Cardiac fibroblast (primary cell): ENCODE measurements at regions not wholly inside any gene's neighbourhood (a gene's known extent, or its start where the extent isn't known, plus 50 kb on each side); places are given as distances from the start of the nearest gene placed in this dataset.

Experiments
- DNase-seq, 2 donors: peaks; one replicate each; pipeline versions ENCODE4 v3.0.0 to v3.0.0-alpha.2; 2010; ENCODE audit warnings: low read depth in 2 of 2
- H3K4me3 ChIP-seq, 2 donors: replicated peaks in 1 of 2; 1 replicate in 1 of 2; 2 replicates in 1 of 2; pipeline ENCODE4 v1.5.1; 2011; ENCODE audit warnings: low read depth in 2 of 2, low read length in 2 of 2, mild to moderate bottlenecking in 2 of 2, moderate library complexity in 1 of 2
- TF ChIP-seq, protein P1 (sequence below): IDR thresholded peaks from one replicate; pipeline ENCODE4 v1.5.1; 2011; ENCODE audit warnings: low read depth, mild to moderate bottlenecking, low read length, inconsistent platforms

DNA sequence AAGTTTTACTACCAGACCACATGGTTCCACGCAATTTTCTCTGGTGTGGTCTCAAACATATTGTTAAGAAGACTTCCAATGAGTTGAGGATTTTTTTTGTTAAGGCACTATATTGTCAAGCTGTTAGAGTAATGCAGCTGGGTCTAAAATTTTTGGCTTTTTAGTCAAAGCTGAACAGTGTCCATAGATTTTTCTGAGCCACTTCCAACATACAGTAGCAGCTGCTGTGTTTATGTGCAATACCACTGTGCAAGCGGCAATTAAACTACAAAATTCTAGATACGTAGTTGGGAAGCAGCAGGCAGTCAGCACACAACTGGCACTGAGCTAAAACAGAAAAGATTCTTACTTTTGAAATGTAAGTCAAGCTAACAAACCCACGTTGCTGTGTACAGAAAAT lies 1551.1 kb upstream of the AGA start:
- no peak overlapping the region for H3K4me3 ChIP-seq
- no peak for DNase-seq

DNA sequence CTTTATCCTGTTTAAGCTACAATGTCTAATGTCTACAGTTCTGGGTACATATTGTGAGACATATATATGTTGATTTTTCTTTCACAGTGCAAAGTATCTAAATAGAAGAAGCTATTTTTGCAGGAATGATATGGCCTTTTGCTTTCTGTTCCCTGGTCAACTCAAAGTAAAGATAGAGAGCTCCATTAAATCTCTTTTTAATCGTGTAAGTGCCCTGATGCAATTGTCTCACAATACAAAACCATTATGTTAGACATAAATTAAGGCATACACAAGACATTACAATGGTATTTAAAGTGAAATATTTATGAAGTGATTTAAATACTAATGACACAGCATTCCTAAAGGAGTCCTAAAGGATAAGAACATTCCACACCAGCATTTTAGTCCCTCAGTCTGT lies 1559.7 kb upstream of the AGA start:
- no peak overlapping the region for H3K4me3 ChIP-seq
- TF ChIP-seq, protein P1, sequence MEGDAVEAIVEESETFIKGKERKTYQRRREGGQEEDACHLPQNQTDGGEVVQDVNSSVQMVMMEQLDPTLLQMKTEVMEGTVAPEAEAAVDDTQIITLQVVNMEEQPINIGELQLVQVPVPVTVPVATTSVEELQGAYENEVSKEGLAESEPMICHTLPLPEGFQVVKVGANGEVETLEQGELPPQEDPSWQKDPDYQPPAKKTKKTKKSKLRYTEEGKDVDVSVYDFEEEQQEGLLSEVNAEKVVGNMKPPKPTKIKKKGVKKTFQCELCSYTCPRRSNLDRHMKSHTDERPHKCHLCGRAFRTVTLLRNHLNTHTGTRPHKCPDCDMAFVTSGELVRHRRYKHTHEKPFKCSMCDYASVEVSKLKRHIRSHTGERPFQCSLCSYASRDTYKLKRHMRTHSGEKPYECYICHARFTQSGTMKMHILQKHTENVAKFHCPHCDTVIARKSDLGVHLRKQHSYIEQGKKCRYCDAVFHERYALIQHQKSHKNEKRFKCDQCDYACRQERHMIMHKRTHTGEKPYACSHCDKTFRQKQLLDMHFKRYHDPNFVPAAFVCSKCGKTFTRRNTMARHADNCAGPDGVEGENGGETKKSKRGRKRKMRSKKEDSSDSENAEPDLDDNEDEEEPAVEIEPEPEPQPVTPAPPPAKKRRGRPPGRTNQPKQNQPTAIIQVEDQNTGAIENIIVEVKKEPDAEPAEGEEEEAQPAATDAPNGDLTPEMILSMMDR = no peak
- no peak for DNase-seq

More for the DNA sequence above, 1551.1 kb upstream of the AGA start:
- TF ChIP-seq, protein P1 = no peak

DNA sequence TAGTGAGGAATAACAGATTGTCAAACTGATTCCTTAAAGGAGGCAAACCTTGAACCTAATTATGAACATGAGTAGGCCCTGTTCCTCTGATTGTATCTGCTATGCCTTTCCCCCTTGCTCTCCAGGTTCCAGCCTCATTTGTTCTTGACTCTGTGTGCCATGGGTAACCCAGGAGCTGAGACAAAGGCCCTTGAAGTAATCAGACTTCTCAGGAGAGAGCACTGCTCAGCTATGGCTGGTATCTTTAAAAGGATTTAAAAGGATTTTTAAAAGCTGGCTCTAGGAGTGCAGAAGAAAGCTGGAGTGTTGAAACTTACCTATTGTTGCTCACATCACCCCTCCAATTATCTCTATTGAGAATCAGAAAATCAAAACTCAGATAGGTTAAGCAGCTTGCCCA lies 1565.5 kb upstream of the AGA start:
- no peak overlapping the region for H3K4me3 ChIP-seq
- no peak for DNase-seq
- TF ChIP-seq, protein P1 = no peak

DNA sequence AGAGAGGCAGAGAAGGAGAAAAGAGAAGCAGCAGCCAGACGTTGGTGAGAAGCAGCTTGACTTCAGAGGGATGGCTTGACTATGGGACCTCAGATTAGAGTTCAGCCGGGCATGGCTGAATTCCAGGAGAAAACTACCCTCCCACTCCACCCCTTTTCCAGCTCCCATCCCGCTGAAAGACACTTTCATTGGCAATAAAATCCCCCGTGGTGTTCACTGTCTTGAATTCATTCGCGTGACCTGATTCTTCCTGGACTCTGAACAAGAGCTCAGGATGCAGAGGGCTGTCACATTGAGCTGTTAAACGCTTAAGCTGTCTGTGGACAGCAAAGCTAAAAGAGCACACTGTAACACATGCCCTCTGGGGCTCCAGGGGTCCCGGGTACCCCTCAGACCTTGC lies 1575.3 kb upstream of the AGA start:
- no peak overlapping the region for H3K4me3 ChIP-seq
- TF ChIP-seq, protein P1 = no peak
- no peak for DNase-seq

DNA sequence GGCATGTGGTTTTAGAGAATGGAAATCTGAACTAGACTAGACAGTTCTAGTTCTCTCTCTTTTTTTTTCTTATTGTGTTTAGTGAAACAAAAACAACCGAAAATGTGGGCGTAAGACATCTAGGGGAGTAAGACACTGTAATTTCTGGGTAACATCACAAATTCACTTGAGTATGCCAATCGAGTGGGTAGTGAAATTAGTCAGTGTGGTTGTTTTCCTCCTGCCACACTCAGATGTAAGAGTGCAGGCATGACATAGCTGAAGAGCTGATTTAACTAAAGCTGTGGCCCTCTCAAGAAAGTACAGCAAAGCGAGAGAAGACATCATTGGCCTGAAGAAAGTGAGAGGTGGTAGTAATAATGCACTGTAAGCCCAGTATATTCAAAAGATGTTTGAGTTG lies 1585.3 kb upstream of the AGA start:
- TF ChIP-seq, protein P1 = no peak
- DNase-seq = no peak
- H3K4me3 ChIP-seq = no peak overlapping the region

DNA sequence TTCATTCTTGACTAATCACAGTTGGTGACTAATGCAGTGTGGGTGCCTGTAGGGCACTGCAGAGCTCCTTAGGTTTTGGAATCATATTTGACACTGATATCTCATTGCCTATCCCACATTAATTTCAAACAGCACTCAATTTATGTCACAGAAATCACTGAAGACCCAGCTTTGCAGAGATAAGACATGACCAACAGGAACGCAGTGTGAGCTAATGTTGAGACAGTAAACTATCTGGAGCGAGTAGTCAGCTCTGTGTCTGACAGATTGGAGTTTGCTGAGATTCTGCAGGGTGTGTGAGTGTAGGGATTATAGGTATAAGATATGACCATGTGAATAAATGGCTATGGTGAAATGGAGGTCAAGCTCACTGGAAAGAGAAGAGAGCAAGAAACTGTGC lies 1586.1 kb upstream of the AGA start:
- DNase-seq = no peak
- no peak overlapping the region for H3K4me3 ChIP-seq
- TF ChIP-seq, protein P1 = no peak

DNA sequence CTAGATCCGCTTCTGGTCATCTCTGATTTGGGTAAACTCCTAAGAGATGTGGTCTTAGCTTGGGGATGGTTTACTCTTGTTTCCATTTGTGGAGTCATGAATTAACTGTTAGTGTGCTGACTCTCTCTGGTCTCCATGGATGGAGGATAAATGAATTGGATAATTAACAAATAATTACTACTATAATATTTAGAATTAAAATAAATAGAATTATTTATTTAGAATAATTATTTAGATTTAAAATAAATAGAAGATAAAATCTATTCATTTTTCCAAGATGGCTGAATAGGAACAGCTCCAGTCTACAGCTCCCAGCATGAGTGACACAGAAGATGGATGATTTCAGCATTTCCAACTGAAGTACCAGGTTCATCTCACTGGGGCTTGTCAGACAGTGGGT lies 1587.4 kb upstream of the AGA start:
- no peak overlapping the region for H3K4me3 ChIP-seq
- no peak for DNase-seq
- TF ChIP-seq, protein P1 = no peak
